HepG2 (cell line): ENCODE measurements at regions not wholly inside any gene's neighbourhood (a gene's known extent, or its start where the extent isn't known, plus 50 kb on each side); places are given as distances from the start of the nearest gene placed in this dataset.

ENCODE experiments used
- ARHGAP35 ChIP-seq: sonication (generic); formaldehyde crosslinking; IDR thresholded peaks from 2 replicates; pipeline ENCODE4 v1.9.0; 2022; ENCODE audit warnings: mild to moderate bottlenecking, inconsistent platforms, moderate library complexity, missing genetic modification reagents, borderline replicate concordance
- ETV6 ChIP-seq: sonication (generic); formaldehyde crosslinking; conservative IDR thresholded peaks from 2 replicates; pipeline ENCODE4 v1.4.0; 2020; ENCODE audit warnings: missing genetic modification reagents
- EZH2 ChIP-seq: conservative IDR thresholded peaks from 2 replicates; pipeline ENCODE4 v1.6.1; 2012; ENCODE audit warnings: mild to moderate bottlenecking, low read depth, low read length, moderate library complexity
- HNF1A ChIP-seq, 2 experiments: sonication (generic) in 1 of 2; formaldehyde crosslinking in 1 of 2; IDR thresholded peaks; 2 replicates each; pipeline versions ENCODE4 v1.4.0 to v1.6.1; 2016 to 2020; ENCODE audit warnings: borderline replicate concordance in 1 of 2, low read depth in 1 of 2, mild to moderate bottlenecking in 1 of 2, missing genetic modification reagents in 1 of 2
- MTA1 ChIP-seq: sonication (generic); formaldehyde crosslinking; IDR thresholded peaks from 2 replicates; pipeline ENCODE4 v1.4.0; 2020; ENCODE audit warnings: missing genetic modification reagents, mild to moderate bottlenecking, borderline replicate concordance
- SPEN ChIP-seq: sonication (generic); formaldehyde crosslinking; IDR thresholded peaks from 2 replicates; pipeline ENCODE4 v1.5.1; 2020; ENCODE audit warnings: low read depth, mild to moderate bottlenecking, missing genetic modification reagents
- STAT6 ChIP-seq: sonication (generic); formaldehyde crosslinking; IDR thresholded peaks from 2 replicates; pipeline ENCODE4 v1.4.0; 2020; ENCODE audit warnings: missing genetic modification reagents, mild to moderate bottlenecking, borderline replicate concordance
- TCF12 ChIP-seq, 2 experiments: fragments of 450-650 bp in 1 of 2; sonication (generic) in 1 of 2; formaldehyde crosslinking in 1 of 2; IDR thresholded peaks; 2 replicates each; pipeline versions ENCODE4 v1.6.1 to v1.8.0; 2017 to 2022; ENCODE audit warnings: antibody characterized with exemption in 1 of 2, mild to moderate bottlenecking in 1 of 2, missing genetic modification reagents in 1 of 2, moderate library complexity in 1 of 2
- ZNF142 ChIP-seq: sonication (generic); formaldehyde crosslinking; IDR thresholded peaks from 2 replicates; pipeline ENCODE4 v1.4.0; 2020; ENCODE audit warnings: missing genetic modification reagents
- ZNF446 ChIP-seq: sonication (generic); formaldehyde crosslinking; IDR thresholded peaks from 2 replicates; pipeline ENCODE4 v1.5.0; 2020; ENCODE audit warnings: mild to moderate bottlenecking, missing genetic modification reagents
- ZNF710 ChIP-seq: sonication (generic); formaldehyde crosslinking; IDR thresholded peaks from 2 replicates; pipeline ENCODE4 v1.5.0; 2020; ENCODE audit warnings: mild to moderate bottlenecking, missing genetic modification reagents, borderline replicate concordance
- ZNF788 ChIP-seq: sonication (generic); formaldehyde crosslinking; IDR thresholded peaks from 2 replicates; pipeline ENCODE4 v1.5.0; 2020; ENCODE audit warnings: mild to moderate bottlenecking, missing genetic modification reagents, borderline replicate concordance

- TF ChIP-seq ZNF142 (CRISPR knock-in tag), result no peak
- TF ChIP-seq ARHGAP35, result no peak
- no peak for TF ChIP-seq SPEN (CRISPR knock-in tag)
- TF ChIP-seq STAT6 (CRISPR knock-in tag), result no peak
- TF ChIP-seq ZNF788 (CRISPR knock-in tag), result no peak
- TF ChIP-seq TCF12 (IDR thresholded peaks at IDR 0.05), result no peak
- TF ChIP-seq TCF12 (CRISPR knock-in tag; IDR thresholded peaks at IDR 0.05), result no peak
- no peak for TF ChIP-seq ZNF446
- no peak for TF ChIP-seq MTA1 (CRISPR knock-in tag)
- TF ChIP-seq HNF1A (IDR thresholded peaks at IDR 0.05; ENCODE audit: low read depth), result no peak
- no peak for TF ChIP-seq HNF1A (CRISPR knock-in tag; IDR thresholded peaks at IDR 0.05; ENCODE audit: borderline replicate concordance)
- no peak for TF ChIP-seq EZH2
- TF ChIP-seq ZNF710, result no peak
- no peak for TF ChIP-seq ETV6 (CRISPR knock-in tag)
Observed at GRCh38 chr13:88136098-88136790, 465.1 kb downstream of the SLITRK5 start (continued).
